Cardiac muscle cell (in vitro differentiated cells and primary cell): ENCODE measurements at regions not wholly inside any gene's neighbourhood (a gene's known extent, or its start where the extent isn't known, plus 50 kb on each side); places are given as distances from the start of the nearest gene placed in this dataset.

ENCODE experiments used
- DNase-seq, 2 donors: peaks; one replicate each; pipeline versions ENCODE4 v3.0.0 to v3.0.0-alpha.2; 2010 to 2017; ENCODE audit warnings: low read depth in 1 of 2, low spot score in 1 of 2
- H3K27ac ChIP-seq: fragments of 200-600 bp; sonication (generic); 2 replicates; pipeline ENCODE4 v1.5.1; 2016
- H3K27me3 ChIP-seq: fragments of 200-600 bp; sonication (generic); 2 replicates; pipeline ENCODE4 v1.6.0; 2016; ENCODE audit warnings: control low read depth
- H3K36me3 ChIP-seq: fragments of 200-600 bp; sonication (generic); 2 replicates; pipeline ENCODE4 v1.5.1; 2016; ENCODE audit warnings: control low read depth
- H3K4me1 ChIP-seq: fragments of 200-600 bp; sonication (generic); 2 replicates; pipeline ENCODE4 v1.8.1; 2017; ENCODE audit warnings: low read depth, mild to moderate bottlenecking, mixed run types
- H3K4me3 ChIP-seq: fragments of 200-600 bp; sonication (generic); 2 replicates; pipeline ENCODE4 v1.5.1; 2016; ENCODE audit warnings: mild to moderate bottlenecking
- H3K9me3 ChIP-seq: fragments of 200-600 bp; sonication (generic); 2 replicates; pipeline ENCODE4 v1.5.1; 2017; ENCODE audit warnings: low read depth, mild to moderate bottlenecking, control low read depth
- CTCF ChIP-seq: IDR thresholded peaks from 2 replicates; pipeline ENCODE4 v1.5.1; 2012; ENCODE audit warnings: low read depth, mild to moderate bottlenecking, low read length

- no peak for DNase-seq
- no peaks in the 10 kb centered on the region for H3K36me3 ChIP-seq
- H3K27ac ChIP-seq: no peak overlapping the region
- H3K4me1 ChIP-seq: no peaks in the 10 kb centered on the region
- no peak overlapping the region for H3K4me3 ChIP-seq
- H3K9me3 ChIP-seq: no peaks in the 10 kb centered on the region
- H3K27me3 ChIP-seq: no peaks in the 10 kb centered on the region
- TF ChIP-seq CTCF: no peak
These were observed 157.2 kb downstream of the CDH26 start for GRCh38 chr20:60115451-60115850.

- DNase-seq: no peak
- Histone ChIP-seq H3K4me3 (no peak overlapping the region), H3K27ac (no peak overlapping the region), H3K4me1 (no peaks in the 10 kb centered on the region), H3K9me3 (no peaks in the 10 kb centered on the region), H3K27me3 (no peaks in the 10 kb centered on the region), H3K36me3 (no peaks in the 10 kb centered on the region)
- TF ChIP-seq CTCF: no peak
These were observed 158.1 kb downstream of the CDH26 start for GRCh38 chr20:60116128-60116909.

GRCh38 chr20:60117065-60117464 lies 158.8 kb downstream of the CDH26 start:
- no peak overlapping the region for H3K4me3 ChIP-seq
- DNase-seq: peak in 1 of 2 donors; percentile 31
- no peaks in the 10 kb centered on the region for H3K36me3 ChIP-seq
- no peaks in the 10 kb centered on the region for H3K27me3 ChIP-seq
- no peak for TF ChIP-seq CTCF
- H3K27ac ChIP-seq: no peak overlapping the region
- H3K4me1 ChIP-seq: no peaks in the 10 kb centered on the region
- no peaks in the 10 kb centered on the region for H3K9me3 ChIP-seq

- H3K27ac ChIP-seq: no peak overlapping the region
- TF ChIP-seq CTCF: no peak
- DNase-seq: no peak
- H3K9me3 ChIP-seq: no peaks in the 10 kb centered on the region
- no peaks in the 10 kb centered on the region for H3K4me1 ChIP-seq
- no peaks in the 10 kb centered on the region for H3K36me3 ChIP-seq
- no peak overlapping the region for H3K4me3 ChIP-seq
- H3K27me3 ChIP-seq: no peaks in the 10 kb centered on the region
These were observed 163.7 kb downstream of the CDH26 start for GRCh38 chr20:60121903-60122302.

GRCh38 chr20:60122671-60123070 lies 164.4 kb downstream of the CDH26 start:
- no peak for DNase-seq
- no peak overlapping the region for H3K27ac ChIP-seq
- no peak for TF ChIP-seq CTCF
- H3K9me3 ChIP-seq: no peaks in the 10 kb centered on the region
- no peaks in the 10 kb centered on the region for H3K36me3 ChIP-seq
- no peaks in the 10 kb centered on the region for H3K4me1 ChIP-seq
- H3K4me3 ChIP-seq: no peak overlapping the region
- H3K27me3 ChIP-seq: no peaks in the 10 kb centered on the region
